Lower lobe of right lung (tissue), 2 donors: ENCODE measurements at regions not wholly inside any gene's neighbourhood (a gene's known extent, or its start where the extent isn't known, plus 50 kb on each side); places are given as distances from the start of the nearest gene placed in this dataset.

Experiments used
- ATAC-seq, 2 donors: fragments of 200-7000 bp; cut with Tn5 transposase; one replicate each; pipeline ENCODE4 v1.9.1; 2020 to 2022; ENCODE audit warnings: mild to moderate bottlenecking in 2 of 2, moderate library complexity in 2 of 2
- DNase-seq: peaks from one replicate; pipeline ENCODE4 v3.0.0-alpha.2; 2020
- H3K27ac ChIP-seq: fragments of 200-600 bp; one replicate; pipeline ENCODE4 v1.8.0; 2022
- H3K27me3 ChIP-seq: fragments of 200-600 bp; one replicate; pipeline ENCODE4 v1.8.0; 2022; ENCODE audit warnings: low read depth
- H3K36me3 ChIP-seq: fragments of 200-600 bp; one replicate; pipeline ENCODE4 v1.8.0; 2022; ENCODE audit warnings: mild to moderate bottlenecking
- H3K4me1 ChIP-seq: fragments of 200-600 bp; one replicate; pipeline ENCODE4 v1.8.0; 2022
- H3K4me3 ChIP-seq: fragments of 200-600 bp; one replicate; pipeline ENCODE4 v1.8.0; 2022; ENCODE audit warnings: mild to moderate bottlenecking
- H3K9me3 ChIP-seq: fragments of 200-600 bp; one replicate; pipeline ENCODE4 v1.8.0; 2022
- CTCF ChIP-seq: fragments of 200-600 bp; IDR thresholded peaks from one replicate; pipeline ENCODE4 v1.8.0; 2022; ENCODE audit warnings: antibody characterized with exemption, mild to moderate bottlenecking
- intact Hi-C: fragments of 100-400 bp; cut with DNase I; formaldehyde crosslinking; loops from one replicate; pipeline ENCODE4 v1.11.0; 2022
- donor health status: DM: no; HTN: yes; CAD: no; lungs with severe emphysema.

DNA sequence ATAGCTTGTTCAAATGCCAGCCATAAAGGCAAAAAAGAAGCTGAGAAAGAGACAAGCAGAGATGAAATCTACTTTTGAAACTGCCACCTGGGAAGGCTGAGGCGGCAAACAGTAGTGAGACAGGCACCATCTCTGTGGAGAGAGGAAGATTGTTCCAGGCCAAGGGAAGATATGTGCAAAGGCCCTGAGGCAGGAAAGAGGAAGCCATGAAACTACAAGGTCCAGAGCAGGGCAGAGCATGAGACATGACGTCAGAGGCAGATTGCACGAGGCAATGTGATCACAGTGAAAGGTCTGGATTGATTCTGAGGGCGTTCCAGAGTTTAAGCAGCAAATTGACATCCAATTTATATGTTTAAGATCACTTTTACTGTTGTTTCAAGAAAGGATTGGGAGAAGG, 226.1 kb downstream of the QDPR start:
- intact Hi-C loops: no loop called here
- DNase-seq (no peak), ATAC-seq (no peak)
- no peaks in the 10 kb centered on the region for H3K27me3 ChIP-seq
- no peak overlapping the region for H3K4me3 ChIP-seq
- peaks cover 14% of the 10 kb centered on the region for H3K4me1 ChIP-seq
- H3K27ac ChIP-seq: no peak overlapping the region
- no peaks in the 10 kb centered on the region for H3K9me3 ChIP-seq
- no peaks in the 10 kb centered on the region for H3K36me3 ChIP-seq
- no peak for TF ChIP-seq CTCF

- DNase-seq (no peak), ATAC-seq (no peak)
- Histone ChIP-seq H3K36me3 (no peaks in the 10 kb centered on the region), H3K27ac (no peak overlapping the region), H3K9me3 (no peaks in the 10 kb centered on the region), H3K4me1 (peaks cover 14% of the 10 kb centered on the region), H3K4me3 (no peak overlapping the region), H3K27me3 (no peaks in the 10 kb centered on the region)
- intact Hi-C loops: no loop called here
- no peak for TF ChIP-seq CTCF
Measured at GRCh38 chr4:17284323-17285175, 227.3 kb downstream of the QDPR start.

GRCh38 chr4:17283832-17284231, 228.1 kb downstream of the QDPR start:
- intact Hi-C loops: no loop called here
- ATAC-seq: no peak
- H3K4me3 ChIP-seq: no peak overlapping the region
- no peak for DNase-seq
- no peak for TF ChIP-seq CTCF
- no peak overlapping the region for H3K27ac ChIP-seq
- no peaks in the 10 kb centered on the region for H3K27me3 ChIP-seq
- peaks cover 14% of the 10 kb centered on the region for H3K4me1 ChIP-seq
- H3K36me3 ChIP-seq: no peaks in the 10 kb centered on the region
- H3K9me3 ChIP-seq: no peaks in the 10 kb centered on the region

GRCh38 chr4:17283251-17283650, 228.6 kb downstream of the QDPR start:
- DNase-seq (no peak), ATAC-seq (no peak)
- no peaks in the 10 kb centered on the region for H3K27me3 ChIP-seq
- no peaks in the 10 kb centered on the region for H3K9me3 ChIP-seq
- H3K36me3 ChIP-seq: no peaks in the 10 kb centered on the region
- intact Hi-C loops: no loop called here
- no peak for TF ChIP-seq CTCF
- peaks cover 14% of the 10 kb centered on the region for H3K4me1 ChIP-seq
- H3K27ac ChIP-seq: no peak overlapping the region
- H3K4me3 ChIP-seq: no peak overlapping the region

DNA sequence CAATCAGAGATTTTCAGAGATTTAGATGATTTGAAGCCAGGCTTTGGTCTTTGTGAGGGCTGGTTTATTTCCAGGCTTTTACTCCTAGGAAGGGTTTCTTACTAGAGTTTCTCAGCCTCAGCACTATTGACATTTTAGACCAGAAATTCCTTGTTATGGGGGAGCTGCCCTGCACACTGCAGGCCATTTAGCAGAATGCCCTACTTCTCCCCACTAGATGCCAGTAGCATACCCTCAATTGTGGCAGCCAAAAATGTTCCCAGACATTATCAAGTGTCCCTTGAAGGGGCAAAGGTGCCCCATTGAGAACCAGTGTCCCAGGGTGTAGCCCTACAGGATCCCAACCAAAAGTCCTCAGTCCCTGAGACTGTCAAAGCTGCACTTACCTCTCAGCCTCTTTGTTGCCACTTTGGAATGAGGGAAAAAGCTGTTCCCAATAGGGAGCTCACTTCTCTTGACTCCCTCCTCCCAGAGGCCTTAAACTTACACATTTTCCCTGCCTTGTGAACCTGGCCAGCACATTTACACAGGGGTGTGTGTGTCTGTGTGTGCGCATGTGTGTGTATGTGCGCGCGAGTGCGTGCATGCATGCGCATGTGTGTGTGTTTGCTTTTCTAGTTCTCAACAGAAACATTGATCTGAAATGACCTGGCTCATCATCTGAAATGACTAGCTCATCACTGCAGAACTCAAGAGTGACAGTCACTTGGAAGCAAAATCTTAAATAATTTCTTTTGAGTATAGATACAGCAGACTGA, 231.4 kb downstream of the QDPR start:
- Histone ChIP-seq H3K27me3 (no peaks in the 10 kb centered on the region), H3K4me3 (no peak overlapping the region), H3K27ac (no peak overlapping the region), H3K9me3 (no peaks in the 10 kb centered on the region), H3K36me3 (no peaks in the 10 kb centered on the region), H3K4me1 (peaks cover 14% of the 10 kb centered on the region)
- ATAC-seq (no peak), DNase-seq (no peak)
- TF ChIP-seq CTCF: no peak
- intact Hi-C loops: no loop called here
